Muscle of leg (tissue), 3 donors: ENCODE measurements at regions not wholly inside any gene's neighbourhood (a gene's known extent, or its start where the extent isn't known, plus 50 kb on each side); places are given as distances from the start of the nearest gene placed in this dataset.

Experiments used
- DNase-seq: peaks from one replicate; pipeline ENCODE4 v3.0.0; 2013
- H3K27ac ChIP-seq: one replicate; pipeline ENCODE4 v1.5.1; 2013; ENCODE audit warnings: mild to moderate bottlenecking, low read length, control low read depth
- H3K27me3 ChIP-seq: one replicate; pipeline ENCODE4 v1.6.1; 2013; ENCODE audit warnings: low read length; ENCODE audit not compliant: control insufficient read depth, insufficient read depth
- H3K36me3 ChIP-seq: one replicate; pipeline ENCODE4 v1.6.1; 2013; ENCODE audit warnings: low read length; ENCODE audit not compliant: control insufficient read depth, insufficient read depth
- H3K4me1 ChIP-seq: one replicate; pipeline ENCODE4 v1.6.1; 2013; ENCODE audit warnings: low read length; ENCODE audit not compliant: control insufficient read depth, insufficient read depth
- H3K4me3 ChIP-seq: one replicate; pipeline ENCODE4 v1.5.1; 2013; ENCODE audit warnings: low read length, control low read depth
- H3K9me3 ChIP-seq: replicated peaks from 2 replicates; pipeline ENCODE4 v1.6.1; 2013; ENCODE audit warnings: low read depth, low read length; ENCODE audit not compliant: control insufficient read depth
- WGBS: methylation state at CpG from one replicate; pipeline ENCODE4 v1.1.5; 2013; ENCODE audit warnings: missing lambda C conversion rate; ENCODE audit not compliant: insufficient coverage; 5-methylcytosine and 5-hydroxymethylcytosine counted together

- H3K36me3 ChIP-seq, result no peaks in the 10 kb centered on the region
- H3K9me3 ChIP-seq, result no peaks in the 10 kb centered on the region
- H3K27ac ChIP-seq, result no peak overlapping the region
- H3K27me3 ChIP-seq, result no peaks in the 10 kb centered on the region
- no peak for DNase-seq
- WGBS, result 69% methylated on average over 6 of the region's 8 CpGs
- peaks cover 19% of the 10 kb centered on the region for H3K4me1 ChIP-seq
- no peak overlapping the region for H3K4me3 ChIP-seq
Observed at GRCh38 chr2:234679301-234679740, 182.4 kb upstream of the ARL4C start.

- peak; percentile 34 for DNase-seq
- no peak overlapping the region for H3K27ac ChIP-seq
- 0% methylated on average over 1 of the region's 2 CpGs for WGBS
Observed at GRCh38 chr2:234678711-234679110, 181.8 kb upstream of the ARL4C start.

GRCh38 chr2:234677758-234678538, 181.1 kb upstream of the ARL4C start:
- Histone ChIP-seq H3K27me3 (no peaks in the 10 kb centered on the region), H3K4me3 (no peak overlapping the region), H3K4me1 (peaks cover 19% of the 10 kb centered on the region), H3K36me3 (no peaks in the 10 kb centered on the region), H3K9me3 (peaks cover 3% of the 10 kb centered on the region), H3K27ac (no peak overlapping the region)
- WGBS, result 92% methylated on average over 2 of the region's 6 CpGs
- DNase-seq, result no peak

More at GRCh38 chr2:234678711-234679110, 181.8 kb upstream of the ARL4C start:
- no peaks in the 10 kb centered on the region for H3K36me3 ChIP-seq
- peaks cover 19% of the 10 kb centered on the region for H3K4me1 ChIP-seq
- H3K4me3 ChIP-seq, result no peak overlapping the region
- no peaks in the 10 kb centered on the region for H3K9me3 ChIP-seq
- no peaks in the 10 kb centered on the region for H3K27me3 ChIP-seq

GRCh38 chr2:234676783-234677450, 180.0 kb upstream of the ARL4C start:
- Histone ChIP-seq H3K4me1 (peaks cover 17% of the 10 kb centered on the region), H3K4me3 (no peak overlapping the region), H3K36me3 (no peaks in the 10 kb centered on the region), H3K27ac (no peak overlapping the region), H3K9me3 (peaks cover 3% of the 10 kb centered on the region), H3K27me3 (no peaks in the 10 kb centered on the region)
- 72% methylated on average over 5 of the region's 8 CpGs for WGBS
- DNase-seq, result no peak

GRCh38 chr2:234676109-234676782, 179.4 kb upstream of the ARL4C start:
- no CpG with 5 or more reads among the region's 4 CpGs for WGBS
- DNase-seq, result peak; percentile 33
- H3K4me1 ChIP-seq, result peaks cover 17% of the 10 kb centered on the region

GRCh38 chr2:234674781-234675201, 177.9 kb upstream of the ARL4C start:
- Histone ChIP-seq H3K9me3 (peaks cover 3% of the 10 kb centered on the region), H3K27me3 (no peaks in the 10 kb centered on the region), H3K36me3 (no peaks in the 10 kb centered on the region), H3K4me1 (peaks cover 13% of the 10 kb centered on the region), H3K27ac (no peak overlapping the region), H3K4me3 (no peak overlapping the region)
- DNase-seq, result no peak
- 91% methylated on average over 3 of the region's 3 CpGs for WGBS

More at GRCh38 chr2:234676109-234676782, 179.4 kb upstream of the ARL4C start:
- Histone ChIP-seq H3K4me3 (no peak overlapping the region), H3K36me3 (no peaks in the 10 kb centered on the region), H3K27me3 (no peaks in the 10 kb centered on the region), H3K9me3 (peaks cover 3% of the 10 kb centered on the region), H3K27ac (no peak overlapping the region)

GRCh38 chr2:234673961-234674759, 177.3 kb upstream of the ARL4C start:
- no CpG with 5 or more reads among the region's 1 CpG for WGBS
- H3K4me3 ChIP-seq, result no peak overlapping the region

GRCh38 chr2:234673501-234673900, 176.6 kb upstream of the ARL4C start:
- no CpG with 5 or more reads among the region's 1 CpG for WGBS
- peaks cover 3% of the 10 kb centered on the region for H3K9me3 ChIP-seq
- H3K27ac ChIP-seq, result no peak overlapping the region
- H3K27me3 ChIP-seq, result no peaks in the 10 kb centered on the region
- H3K4me3 ChIP-seq, result no peak overlapping the region
- peaks cover 9% of the 10 kb centered on the region for H3K4me1 ChIP-seq
- no peak for DNase-seq
- H3K36me3 ChIP-seq, result no peaks in the 10 kb centered on the region

More at GRCh38 chr2:234673961-234674759, 177.3 kb upstream of the ARL4C start:
- peaks cover 13% of the 10 kb centered on the region for H3K4me1 ChIP-seq
- no peak overlapping the region for H3K27ac ChIP-seq
- H3K27me3 ChIP-seq, result no peaks in the 10 kb centered on the region
- H3K9me3 ChIP-seq, result peaks cover 3% of the 10 kb centered on the region
- no peak for DNase-seq
- H3K36me3 ChIP-seq, result no peaks in the 10 kb centered on the region

GRCh38 chr2:234672498-234673150, 175.7 kb upstream of the ARL4C start:
- 95% methylated on average over 4 of the region's 8 CpGs for WGBS
- H3K27me3 ChIP-seq, result no peaks in the 10 kb centered on the region
- peaks cover 3% of the 10 kb centered on the region for H3K9me3 ChIP-seq
- no peak for DNase-seq
- H3K4me3 ChIP-seq, result no peak overlapping the region
- H3K36me3 ChIP-seq, result no peaks in the 10 kb centered on the region
- no peak overlapping the region for H3K27ac ChIP-seq
- peaks cover 9% of the 10 kb centered on the region for H3K4me1 ChIP-seq
